Activated naive CD8-positive, alpha-beta T cell treated with anti-CD3 and anti-CD28 coated beads, Interleukin-2, amount 50 U/mL, for 24 hours (primary cell): ENCODE measurements at regions not wholly inside any gene's neighbourhood (a gene's known extent, or its start where the extent isn't known, plus 50 kb on each side); places are given as distances from the start of the nearest gene placed in this dataset.
"Not testable (repeated sequence)": the region's sequence is repeated elsewhere in the genome, so short reads cannot be mapped to it uniquely, and the experiment has no call there.

Experiments
- ATAC-seq: fragments of 150-1000 bp; cut with Tn5 transposase; one replicate; pipeline ENCODE4 v1.10.0; 2021
- DNase-seq: peaks from one replicate; pipeline ENCODE4 v3.0.0; 2021
- H3K27ac Mint-ChIP-seq: one replicate; pipeline ENCODE4 v1.8.0; 2021; ENCODE audit warnings: mild to moderate bottlenecking, mixed read lengths
- H3K27me3 Mint-ChIP-seq: one replicate; pipeline ENCODE4 v1.8.0; 2021; ENCODE audit warnings: mixed read lengths
- H3K36me3 Mint-ChIP-seq: one replicate; pipeline ENCODE4 v1.8.0; 2021; ENCODE audit warnings: low read depth, mixed read lengths
- H3K4me1 Mint-ChIP-seq: one replicate; pipeline ENCODE4 v1.8.0; 2021; ENCODE audit warnings: mixed read lengths
- H3K4me3 Mint-ChIP-seq: one replicate; pipeline ENCODE4 v1.8.0; 2021; ENCODE audit warnings: mild to moderate bottlenecking, moderate library complexity, mixed read lengths
- H3K9me3 Mint-ChIP-seq: one replicate; pipeline ENCODE4 v1.8.0; 2021; ENCODE audit warnings: mixed read lengths

DNA sequence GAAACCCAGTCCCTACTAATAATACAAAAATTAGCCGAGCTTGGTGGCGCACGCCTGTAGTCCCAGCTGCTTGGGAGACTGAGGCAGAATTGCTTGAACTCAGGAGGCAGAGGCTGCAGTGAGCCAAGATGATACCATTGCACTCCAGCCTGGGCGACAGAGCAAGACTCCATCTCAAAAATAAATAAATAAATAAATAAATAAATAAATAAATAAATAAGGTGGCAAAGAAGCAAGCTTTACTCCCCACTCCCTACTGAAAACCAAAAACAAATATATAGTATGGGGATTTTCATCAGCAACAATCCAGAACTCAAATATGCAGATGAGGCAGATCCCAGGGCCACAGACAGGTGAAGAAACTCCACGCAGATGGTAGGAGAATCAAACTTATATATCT, 492.2 kb upstream of the NAALADL2 start:
- H3K27ac Mint-ChIP-seq, H3K9me3 Mint-ChIP-seq, H3K27me3 Mint-ChIP-seq, H3K4me3 Mint-ChIP-seq, H3K4me1 Mint-ChIP-seq, H3K36me3 Mint-ChIP-seq, DNase-seq, ATAC-seq: not testable (repeated sequence)

DNA sequence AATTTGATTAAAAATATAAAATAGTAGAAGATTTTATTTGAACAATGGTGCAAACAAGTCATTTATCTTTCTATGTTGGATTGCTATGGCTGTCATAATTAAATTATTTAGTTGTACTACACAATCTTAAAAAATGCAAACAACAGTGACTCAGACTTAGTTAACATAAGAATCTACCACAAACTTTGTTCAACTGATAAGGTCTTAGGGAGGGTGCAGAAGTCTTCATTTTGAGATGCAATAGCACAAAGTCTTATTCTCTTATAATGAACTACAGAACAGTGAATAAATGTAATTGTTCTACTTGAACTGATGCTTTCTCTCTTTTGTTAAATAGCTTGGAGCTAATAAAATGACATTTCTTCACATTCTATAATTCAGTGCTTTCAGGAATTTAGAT, 482.8 kb upstream of the NAALADL2 start:
- Mint-ChIP-seq H3K4me1 (no peaks in the 10 kb centered on the region), H3K36me3 (no peaks in the 10 kb centered on the region), H3K27ac (no peak overlapping the region), H3K4me3 (no peak overlapping the region), H3K27me3 (no peaks in the 10 kb centered on the region), H3K9me3 (peaks cover 4% of the 10 kb centered on the region)
- no peak for ATAC-seq
- no peak for DNase-seq

DNA sequence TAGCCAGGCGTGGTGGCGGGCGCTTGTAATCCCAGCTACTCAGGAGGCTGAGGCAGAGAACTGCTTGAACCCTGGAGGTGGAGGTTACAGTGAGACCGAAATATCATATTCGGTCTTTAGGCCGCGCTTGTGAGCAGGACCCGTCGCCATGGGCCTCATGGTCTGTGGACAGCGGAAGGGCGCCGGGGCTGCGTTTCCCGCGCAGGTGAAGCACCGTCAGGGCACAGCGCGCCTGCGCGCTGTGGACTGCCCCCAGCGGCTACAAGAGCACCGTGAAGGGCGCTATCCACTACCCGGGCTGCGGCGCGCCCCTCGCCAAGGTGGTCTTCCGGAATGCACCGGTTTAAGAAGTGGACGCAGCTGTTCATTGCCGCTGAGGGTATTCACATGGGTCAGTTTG, 482.0 kb upstream of the NAALADL2 start:
- Mint-ChIP-seq H3K9me3 (peaks cover 4% of the 10 kb centered on the region), H3K36me3 (no peaks in the 10 kb centered on the region), H3K4me1 (no peaks in the 10 kb centered on the region), H3K27me3 (no peaks in the 10 kb centered on the region), H3K27ac (no peak overlapping the region), H3K4me3 (no peak overlapping the region)
- ATAC-seq, result no peak
- DNase-seq, result no peak

DNA sequence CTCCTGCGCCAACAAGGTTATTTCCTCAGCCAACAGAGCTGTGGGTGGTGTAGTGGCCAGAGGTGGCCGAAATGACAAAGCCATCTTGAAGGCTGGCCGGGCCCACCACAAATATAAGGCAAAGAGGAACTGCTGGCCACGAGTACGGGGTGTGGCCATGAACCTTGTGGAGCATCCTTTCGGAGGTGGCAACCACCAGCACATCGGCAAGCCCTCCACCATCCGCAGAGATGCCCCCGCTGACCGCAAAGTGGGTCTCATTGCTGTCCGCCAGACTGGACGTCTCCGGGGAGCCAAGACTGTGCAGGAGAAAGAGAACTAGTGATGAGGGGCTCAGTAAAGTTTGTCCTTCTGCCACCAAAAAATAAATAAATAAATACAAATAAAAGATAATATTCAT, 481.4 kb upstream of the NAALADL2 start:
- Mint-ChIP-seq H3K4me1 (no peaks in the 10 kb centered on the region), H3K4me3 (no peak overlapping the region), H3K27me3 (no peaks in the 10 kb centered on the region), H3K27ac (no peak overlapping the region), H3K9me3 (peaks cover 4% of the 10 kb centered on the region), H3K36me3 (no peaks in the 10 kb centered on the region)
- no peak for ATAC-seq
- no peak for DNase-seq

- Mint-ChIP-seq H3K27me3 (no peaks in the 10 kb centered on the region), H3K4me1 (no peaks in the 10 kb centered on the region), H3K4me3 (no peak overlapping the region), H3K27ac (no peak overlapping the region), H3K36me3 (no peaks in the 10 kb centered on the region), H3K9me3 (peaks cover 10% of the 10 kb centered on the region)
- ATAC-seq (no peak), DNase-seq (no peak)
These were observed 476.3 kb upstream of the NAALADL2 start for GRCh38 chr3:174382878-174383277.

DNA sequence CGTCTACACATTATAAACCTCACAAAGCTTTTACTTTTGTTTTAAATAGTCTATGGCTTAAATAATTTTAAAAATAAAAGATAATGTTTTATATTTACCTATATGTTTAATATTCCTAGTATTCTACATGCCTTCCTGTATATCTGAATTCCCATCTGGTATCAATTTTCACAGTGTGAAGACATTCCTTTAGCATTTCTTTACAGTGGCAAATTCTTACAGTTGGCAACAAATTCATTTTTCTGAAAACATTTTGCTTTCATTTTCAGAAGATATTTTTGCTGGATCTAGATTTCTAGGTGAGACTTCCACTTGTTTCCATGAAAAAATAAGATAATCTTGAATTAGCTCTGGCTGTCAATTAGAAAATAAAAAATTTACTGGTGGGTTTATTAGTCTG, 471.4 kb upstream of the NAALADL2 start:
- H3K9me3 Mint-ChIP-seq, result peaks cover 11% of the 10 kb centered on the region
- no peaks in the 10 kb centered on the region for H3K36me3 Mint-ChIP-seq
- no peak for DNase-seq
- no peaks in the 10 kb centered on the region for H3K27me3 Mint-ChIP-seq
- no peak for ATAC-seq
- H3K4me3 Mint-ChIP-seq, result no peak overlapping the region
- H3K27ac Mint-ChIP-seq, result no peak overlapping the region
- H3K4me1 Mint-ChIP-seq, result no peaks in the 10 kb centered on the region

- no peaks in the 10 kb centered on the region for H3K9me3 Mint-ChIP-seq
- ATAC-seq, result no peak
These were observed 461.3 kb upstream of the NAALADL2 start for GRCh38 chr3:174397848-174398247.

DNA sequence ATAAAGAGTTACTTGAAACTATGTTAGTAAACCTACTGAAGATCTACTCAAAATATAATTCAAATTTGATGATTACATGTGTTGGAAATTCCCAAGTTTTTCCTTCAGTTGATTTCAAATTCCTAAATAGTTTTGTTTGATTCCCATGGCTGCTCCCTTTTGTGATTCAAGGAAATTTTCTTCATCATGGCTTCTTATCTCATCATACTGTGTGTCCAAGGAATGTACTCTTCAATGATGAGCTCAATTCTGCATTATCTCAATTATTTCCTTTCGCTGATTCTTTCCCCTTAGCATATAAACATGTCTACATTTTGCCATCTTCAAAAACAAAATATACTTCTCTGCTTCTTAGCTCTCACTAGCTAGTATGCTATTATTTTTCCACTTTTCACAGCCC, 460.4 kb upstream of the NAALADL2 start:
- Mint-ChIP-seq H3K36me3 (no peaks in the 10 kb centered on the region), H3K27me3 (no peaks in the 10 kb centered on the region), H3K4me3 (no peak overlapping the region), H3K27ac (no peak overlapping the region), H3K9me3 (no peaks in the 10 kb centered on the region), H3K4me1 (no peaks in the 10 kb centered on the region)
- no peak for DNase-seq
- ATAC-seq, result no peak

More at GRCh38 chr3:174397848-174398247, 461.3 kb upstream of the NAALADL2 start:
- Mint-ChIP-seq H3K36me3 (no peaks in the 10 kb centered on the region), H3K27ac (no peak overlapping the region), H3K4me1 (no peaks in the 10 kb centered on the region), H3K4me3 (no peak overlapping the region), H3K27me3 (no peaks in the 10 kb centered on the region)
- DNase-seq, result no peak

DNA sequence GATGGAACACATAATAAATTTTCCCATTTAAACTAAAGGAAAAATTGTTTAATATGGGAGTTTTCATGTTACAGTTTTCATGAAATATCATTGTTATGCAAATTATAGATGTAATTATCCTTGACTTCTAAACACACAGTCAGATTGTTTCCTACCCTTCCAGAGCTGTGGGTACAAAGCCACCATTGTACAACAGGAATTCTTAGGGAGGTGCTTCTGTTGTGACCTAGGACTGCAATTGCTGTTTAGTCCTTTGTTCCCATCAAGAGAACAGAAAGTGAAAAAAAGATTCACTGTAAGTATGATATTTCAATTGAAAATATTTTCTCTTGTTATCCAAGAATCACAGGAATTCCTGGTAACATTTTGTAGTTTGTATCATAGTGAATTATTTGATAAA, 455.3 kb upstream of the NAALADL2 start:
- Mint-ChIP-seq H3K36me3 (no peaks in the 10 kb centered on the region), H3K9me3 (no peaks in the 10 kb centered on the region), H3K27me3 (no peaks in the 10 kb centered on the region), H3K4me3 (no peak overlapping the region), H3K4me1 (no peaks in the 10 kb centered on the region), H3K27ac (no peak overlapping the region)
- DNase-seq (no peak), ATAC-seq (no peak)

GRCh38 chr3:174408310-174408709, 450.8 kb upstream of the NAALADL2 start:
- H3K27me3 Mint-ChIP-seq, result no peaks in the 10 kb centered on the region
- ATAC-seq (no peak), DNase-seq (no peak)
- H3K27ac Mint-ChIP-seq, result no peak overlapping the region
- no peaks in the 10 kb centered on the region for H3K4me1 Mint-ChIP-seq
- no peaks in the 10 kb centered on the region for H3K9me3 Mint-ChIP-seq
- no peaks in the 10 kb centered on the region for H3K36me3 Mint-ChIP-seq
- no peak overlapping the region for H3K4me3 Mint-ChIP-seq

- no peak overlapping the region for H3K27ac Mint-ChIP-seq
- no peak for DNase-seq
- no peaks in the 10 kb centered on the region for H3K4me1 Mint-ChIP-seq
- no peak overlapping the region for H3K4me3 Mint-ChIP-seq
- no peaks in the 10 kb centered on the region for H3K9me3 Mint-ChIP-seq
- no peaks in the 10 kb centered on the region for H3K36me3 Mint-ChIP-seq
- H3K27me3 Mint-ChIP-seq, result no peaks in the 10 kb centered on the region
- ATAC-seq, result no peak
These were observed 449.9 kb upstream of the NAALADL2 start for GRCh38 chr3:174409086-174409743.

DNA sequence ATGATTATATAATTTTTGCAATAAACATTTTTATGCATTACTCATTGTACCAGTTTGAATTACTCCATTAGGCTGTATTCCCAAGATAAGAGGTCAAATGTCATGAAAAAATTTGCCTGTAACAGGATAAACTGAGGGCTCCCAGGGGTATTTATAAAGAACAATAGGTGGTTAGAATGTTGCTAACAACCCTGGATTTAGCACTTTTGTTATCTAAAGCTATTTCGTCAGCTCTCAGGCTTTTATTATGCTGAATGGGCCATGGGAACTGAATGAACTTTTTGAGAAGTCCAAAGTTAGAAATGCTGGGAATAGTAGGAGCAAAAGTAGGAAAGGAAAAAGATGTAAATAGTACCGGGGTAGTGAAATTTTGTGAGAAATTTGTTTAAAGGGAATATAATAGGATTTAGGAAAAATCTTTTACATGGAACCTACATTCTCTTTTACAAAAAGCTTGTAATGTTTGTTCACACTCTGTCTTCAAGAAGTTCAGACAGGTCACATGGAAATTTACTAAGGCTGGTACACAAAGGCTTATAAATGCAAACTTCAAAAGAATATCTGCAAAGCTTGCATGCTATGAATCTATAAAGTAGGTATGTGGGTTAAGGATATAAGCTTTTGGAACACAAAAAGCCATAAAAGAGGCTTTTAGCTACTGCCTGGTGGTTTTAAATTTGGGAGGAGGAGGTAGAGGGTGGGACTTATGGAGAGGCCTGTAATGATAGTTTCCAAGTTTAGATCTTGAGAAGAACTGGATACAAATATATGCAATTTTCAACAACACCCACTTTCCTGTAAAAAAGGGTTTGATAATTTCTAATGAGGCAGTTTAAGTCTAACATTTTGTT, 445.8 kb upstream of the NAALADL2 start:
- ATAC-seq, result no peak
- Mint-ChIP-seq H3K27ac (no peak overlapping the region), H3K27me3 (no peaks in the 10 kb centered on the region), H3K36me3 (no peaks in the 10 kb centered on the region), H3K4me1 (no peaks in the 10 kb centered on the region), H3K4me3 (no peak overlapping the region), H3K9me3 (no peaks in the 10 kb centered on the region)
- DNase-seq, result no peak

GRCh38 chr3:174414902-174415301, 444.2 kb upstream of the NAALADL2 start:
- H3K27ac Mint-ChIP-seq, result no peak overlapping the region
- H3K27me3 Mint-ChIP-seq, result no peaks in the 10 kb centered on the region
- H3K4me3 Mint-ChIP-seq, result no peak overlapping the region
- H3K4me1 Mint-ChIP-seq, result no peaks in the 10 kb centered on the region
- no peaks in the 10 kb centered on the region for H3K36me3 Mint-ChIP-seq
- H3K9me3 Mint-ChIP-seq, result peaks cover 3% of the 10 kb centered on the region
- DNase-seq (no peak), ATAC-seq (no peak)

DNA sequence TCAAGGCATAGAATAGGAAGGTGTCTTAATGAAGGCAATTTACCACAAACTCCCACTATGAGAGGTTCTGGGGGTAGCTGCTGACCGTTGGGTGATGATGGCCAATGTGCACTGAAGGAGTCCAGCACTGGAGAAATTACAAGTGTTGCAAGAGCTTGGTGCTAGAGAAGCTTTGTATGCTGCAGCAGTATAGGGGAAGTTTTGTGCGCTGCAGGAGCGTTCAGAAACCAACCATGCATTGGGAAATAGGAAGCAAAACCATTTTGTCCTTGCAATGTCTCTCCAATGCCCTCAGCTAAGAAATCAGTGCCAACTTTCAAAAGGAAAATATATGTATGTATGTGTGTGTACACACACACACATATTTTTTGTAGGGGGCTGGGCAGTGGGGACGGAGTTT, 441.6 kb upstream of the NAALADL2 start:
- H3K4me3 Mint-ChIP-seq, result no peak overlapping the region
- DNase-seq, result no peak

DNA sequence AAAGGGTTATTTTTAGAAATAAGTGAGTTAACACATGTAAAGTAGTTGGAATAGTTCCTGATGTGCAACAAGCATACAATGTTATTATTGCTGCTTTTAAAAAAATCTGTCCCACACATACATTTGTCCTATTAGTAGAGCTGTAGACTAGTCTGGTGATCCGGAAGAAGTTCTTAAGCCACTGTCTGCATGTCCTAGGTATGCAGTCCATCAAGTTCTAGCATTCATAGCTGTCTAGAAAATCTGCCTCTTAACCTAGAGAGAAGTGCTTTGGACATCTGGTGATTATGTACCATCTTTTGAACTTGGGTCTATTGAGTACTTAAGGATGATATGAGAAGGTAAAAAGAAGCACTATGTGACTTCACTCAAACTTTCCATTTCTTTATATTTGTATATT, 439.9 kb upstream of the NAALADL2 start:
- Mint-ChIP-seq H3K27ac (no peak overlapping the region), H3K27me3 (no peaks in the 10 kb centered on the region), H3K4me3 (no peak overlapping the region), H3K4me1 (no peaks in the 10 kb centered on the region), H3K9me3 (peaks cover 3% of the 10 kb centered on the region), H3K36me3 (no peaks in the 10 kb centered on the region)
- DNase-seq (no peak), ATAC-seq (no peak)

More for the DNA sequence above, 441.6 kb upstream of the NAALADL2 start:
- no peaks in the 10 kb centered on the region for H3K36me3 Mint-ChIP-seq
- H3K27me3 Mint-ChIP-seq, result no peaks in the 10 kb centered on the region
- no peak for ATAC-seq
- H3K9me3 Mint-ChIP-seq, result peaks cover 3% of the 10 kb centered on the region
- no peak overlapping the region for H3K27ac Mint-ChIP-seq
- H3K4me1 Mint-ChIP-seq, result no peaks in the 10 kb centered on the region
